ENCODE measurements at regions not wholly inside any gene's neighbourhood (a gene's known extent, or its start where the extent isn't known, plus 50 kb on each side); places are given as distances from the start of the nearest gene placed in this dataset.
"Not testable (repeated sequence)": the region's sequence is repeated elsewhere in the genome, so short reads cannot be mapped to it uniquely, and the experiment has no call there.

- DNase-seq (ENCODE audit: low spot score), result no peak
Observed at GRCh38 chr11:41714101-41714500, 254.6 kb upstream of the LRRC4C start.

GRCh38 chr11:41716862-41717261, 257.4 kb upstream of the LRRC4C start:
- DNase-seq (ENCODE audit: low spot score), result no peak

GRCh38 chr11:41720761-41721160, 261.3 kb upstream of the LRRC4C start:
- no peak for DNase-seq (ENCODE audit: low spot score)

GRCh38 chr11:41728161-41728560, 268.7 kb upstream of the LRRC4C start:
- DNase-seq (ENCODE audit: low spot score), result not testable (repeated sequence)

GRCh38 chr11:41775296-41775695, 315.8 kb upstream of the LRRC4C start:
- DNase-seq (ENCODE audit: low spot score), result no peak

GRCh38 chr11:41779401-41779960, 320.0 kb upstream of the LRRC4C start:
- no peak for DNase-seq (ENCODE audit: low spot score)

- DNase-seq (ENCODE audit: low spot score), result no peak
Observed at GRCh38 chr11:41781441-41781840, 322.0 kb upstream of the LRRC4C start.

- no peak for DNase-seq (ENCODE audit: low spot score)
Observed at GRCh38 chr11:41784513-41785335, 325.3 kb upstream of the LRRC4C start.

GRCh38 chr11:41786087-41786486, 326.6 kb upstream of the LRRC4C start:
- DNase-seq (ENCODE audit: low spot score), result no peak

- DNase-seq (ENCODE audit: low spot score), result no peak
Observed at GRCh38 chr11:41788177-41788576, 328.7 kb upstream of the LRRC4C start.

GRCh38 chr11:41789376-41789775, 329.9 kb upstream of the LRRC4C start:
- DNase-seq (ENCODE audit: low spot score), result no peak

GRCh38 chr11:41795004-41795403, 335.6 kb upstream of the LRRC4C start:
- no peak for DNase-seq (ENCODE audit: low spot score)

- DNase-seq (ENCODE audit: low spot score), result no peak
Observed at GRCh38 chr11:41799754-41800153, 340.3 kb upstream of the LRRC4C start.

- no peak for DNase-seq (ENCODE audit: low spot score)
Observed at GRCh38 chr11:41803895-41804294, 344.4 kb upstream of the LRRC4C start.

- DNase-seq (ENCODE audit: low spot score), result no peak
Observed at GRCh38 chr11:41816396-41816795, 356.9 kb upstream of the LRRC4C start.

- not testable (repeated sequence) for DNase-seq (ENCODE audit: low spot score)
Observed at GRCh38 chr11:41824287-41824686, 364.8 kb upstream of the LRRC4C start.

GRCh38 chr11:41826085-41826484, 366.6 kb upstream of the LRRC4C start:
- no peak for DNase-seq (ENCODE audit: low spot score)

GRCh38 chr11:41836431-41836830, 377.0 kb upstream of the LRRC4C start:
- DNase-seq (ENCODE audit: low spot score), result no peak

GRCh38 chr11:41842673-41843072, 383.2 kb upstream of the LRRC4C start:
- no peak for DNase-seq (ENCODE audit: low spot score)

- no peak for DNase-seq (ENCODE audit: low spot score)
Observed at GRCh38 chr11:41845066-41845465, 385.6 kb upstream of the LRRC4C start.

- DNase-seq (ENCODE audit: low spot score), result no peak
Observed at GRCh38 chr11:41848349-41848748, 388.9 kb upstream of the LRRC4C start.

GRCh38 chr11:41849250-41849649, 389.8 kb upstream of the LRRC4C start:
- DNase-seq (ENCODE audit: low spot score), result no peak

GRCh38 chr11:41851743-41852142, 392.3 kb upstream of the LRRC4C start:
- DNase-seq (ENCODE audit: low spot score), result no peak

- DNase-seq (ENCODE audit: low spot score), result no peak
Observed at GRCh38 chr11:41861838-41862237, 402.4 kb upstream of the LRRC4C start.
